Activated CD8-positive, alpha-beta T cell treated with anti-CD3 and anti-CD28 coated beads for 36 hours (primary cell): ENCODE measurements at regions not wholly inside any gene's neighbourhood (a gene's known extent, or its start where the extent isn't known, plus 50 kb on each side); places are given as distances from the start of the nearest gene placed in this dataset.

Experiments
- ATAC-seq: fragments of 200-7000 bp; cut with Tn5 transposase; one replicate; pipeline ENCODE4 v1.10.0; 2021; ENCODE audit warnings: mild to moderate bottlenecking, moderate library complexity
- CTCF ChIA-PET: fragments of 350-600 bp; sonication (Branson Sonifier 250); formaldehyde crosslinking; loops from one replicate; lab custom pipeline; 2021; ENCODE audit warnings: antibody characterized with exemption; lab: Charles Lee
- POLR2A ChIA-PET: fragments of 350-600 bp; sonication (Branson Sonifier 250); formaldehyde crosslinking; loops from one replicate; lab custom pipeline; 2021; ENCODE audit warnings: antibody characterized with exemption; lab: Charles Lee
- DNase-seq: peaks from one replicate; pipeline ENCODE4 v3.0.0-alpha.2; 2020
- H3K27ac Mint-ChIP-seq: one replicate; pipeline ENCODE4 v1.8.0; 2021; ENCODE audit warnings: mild to moderate bottlenecking, mixed read lengths
- H3K27me3 Mint-ChIP-seq: one replicate; pipeline ENCODE4 v1.8.0; 2021; ENCODE audit warnings: mixed read lengths
- H3K36me3 Mint-ChIP-seq: one replicate; pipeline ENCODE4 v1.8.0; 2021; ENCODE audit warnings: low read depth, mixed read lengths
- H3K4me1 Mint-ChIP-seq: one replicate; pipeline ENCODE4 v1.8.0; 2021; ENCODE audit warnings: low read depth, mixed read lengths
- H3K4me3 Mint-ChIP-seq: one replicate; pipeline ENCODE4 v1.8.0; 2021; ENCODE audit warnings: mild to moderate bottlenecking, moderate library complexity, mixed read lengths
- H3K9me3 Mint-ChIP-seq: one replicate; pipeline ENCODE4 v1.8.0; 2021; ENCODE audit warnings: mixed read lengths
- CTCF ChIP-seq: fragments of 200-600 bp; IDR thresholded peaks from one replicate; pipeline ENCODE4 v1.8.0; 2022; ENCODE audit warnings: antibody characterized with exemption, mild to moderate bottlenecking
- intact Hi-C: fragments of 100-400 bp; cut with micrococcal nuclease; formaldehyde crosslinking; loops from one replicate; pipeline ENCODE4 v1.10.0; 2022

- no peak for TF ChIP-seq CTCF
- DNase-seq, result no peak
- Mint-ChIP-seq H3K27me3 (no peaks in the 10 kb centered on the region), H3K9me3 (no peaks in the 10 kb centered on the region), H3K36me3 (no peaks in the 10 kb centered on the region), H3K27ac (no peak overlapping the region), H3K4me1 (no peaks in the 10 kb centered on the region), H3K4me3 (no peak overlapping the region)
- intact Hi-C loops, result no loop called here
- ChIA-PET CTCF (no interaction called here), POLR2A (no interaction called here)
- no peak for ATAC-seq
These were observed 205.2 kb upstream of the EDIL3 start for GRCh38 chr5:84589926-84590325.

- no peaks in the 10 kb centered on the region for H3K36me3 Mint-ChIP-seq
- intact Hi-C loops, result no loop called here
- no peaks in the 10 kb centered on the region for H3K27me3 Mint-ChIP-seq
- no peak for ATAC-seq
- no peak for DNase-seq
- H3K4me3 Mint-ChIP-seq, result no peak overlapping the region
- no peaks in the 10 kb centered on the region for H3K4me1 Mint-ChIP-seq
- no peak overlapping the region for H3K27ac Mint-ChIP-seq
- CTCF ChIA-PET, result no interaction called here
- POLR2A ChIA-PET, result no interaction called here
- TF ChIP-seq CTCF, result no peak
- no peaks in the 10 kb centered on the region for H3K9me3 Mint-ChIP-seq
These were observed 200.5 kb upstream of the EDIL3 start for GRCh38 chr5:84585218-84585617.

GRCh38 chr5:84578226-84578625, 193.5 kb upstream of the EDIL3 start:
- no peak for TF ChIP-seq CTCF
- intact Hi-C loops, result no loop called here
- no peak overlapping the region for H3K27ac Mint-ChIP-seq
- ChIA-PET POLR2A (no interaction called here), CTCF (no interaction called here)
- DNase-seq (no peak), ATAC-seq (no peak)
- H3K4me1 Mint-ChIP-seq, result no peaks in the 10 kb centered on the region
- peaks cover 2% of the 10 kb centered on the region for H3K27me3 Mint-ChIP-seq
- no peak overlapping the region for H3K4me3 Mint-ChIP-seq
- H3K9me3 Mint-ChIP-seq, result no peaks in the 10 kb centered on the region
- H3K36me3 Mint-ChIP-seq, result no peaks in the 10 kb centered on the region

GRCh38 chr5:84573017-84573712, 188.5 kb upstream of the EDIL3 start:
- POLR2A ChIA-PET, result no interaction called here
- TF ChIP-seq CTCF, result no peak
- no peak overlapping the region for H3K4me3 Mint-ChIP-seq

GRCh38 chr5:84569307-84569706, 184.6 kb upstream of the EDIL3 start:
- CTCF ChIA-PET, result no interaction called here
- intact Hi-C loops, result no loop called here
- no peak for ATAC-seq
- Mint-ChIP-seq H3K4me1 (no peaks in the 10 kb centered on the region), H3K27me3 (no peaks in the 10 kb centered on the region), H3K27ac (no peak overlapping the region), H3K36me3 (no peaks in the 10 kb centered on the region), H3K9me3 (no peaks in the 10 kb centered on the region), H3K4me3 (no peak overlapping the region)
- POLR2A ChIA-PET, result no interaction called here
- TF ChIP-seq CTCF, result no peak
- DNase-seq, result no peak

More at GRCh38 chr5:84573017-84573712, 188.5 kb upstream of the EDIL3 start:
- intact Hi-C loops, result no loop called here
- no peaks in the 10 kb centered on the region for H3K4me1 Mint-ChIP-seq
- H3K27me3 Mint-ChIP-seq, result no peaks in the 10 kb centered on the region
- no peak overlapping the region for H3K27ac Mint-ChIP-seq
- ATAC-seq, result no peak
- no peaks in the 10 kb centered on the region for H3K9me3 Mint-ChIP-seq
- no peak for DNase-seq
- H3K36me3 Mint-ChIP-seq, result no peaks in the 10 kb centered on the region
- CTCF ChIA-PET, result no interaction called here
